A673 (cell line): ENCODE measurements at regions not wholly inside any gene's neighbourhood (a gene's known extent, or its start where the extent isn't known, plus 50 kb on each side); places are given as distances from the start of the nearest gene placed in this dataset.

ENCODE experiments used
- BruUV-seq: library from RNA; stranded (reverse); fragments of 400-500 nt; replicated peaks from 2 replicates; lab custom pipeline; 2021; lab: Mats Ljungman, UMichigan
- CTCF ChIA-PET: fragments of 300-600 bp; sonication (Branson Sonifier 250); formaldehyde crosslinking; loops from one replicate; lab custom pipeline; 2022; ENCODE audit warnings: antibody characterized with exemption; lab: Charles Lee
- POLR2A ChIA-PET: fragments of 300-600 bp; sonication (Branson Sonifier 250); formaldehyde crosslinking; loops from one replicate; lab custom pipeline; 2022; ENCODE audit warnings: antibody characterized with exemption; ENCODE audit not compliant: low non-redundant PET; lab: Charles Lee
- DNase-seq: peaks from one replicate; pipeline ENCODE4 v3.0.0-alpha.2; 2015; ENCODE audit warnings: low spot score
- H3K27ac ChIP-seq: fragments of 200-600 bp; sonication (generic); 2 replicates; pipeline ENCODE4 v1.5.1; 2016; ENCODE audit warnings: mixed run types, low read depth, mild to moderate bottlenecking, mixed read lengths, antibody characterized with exemption, low read length; ENCODE audit not compliant: poor library complexity, severe bottlenecking
- H3K27me3 ChIP-seq: fragments of 200-600 bp; sonication (generic); replicated peaks from 2 replicates; pipeline ENCODE4 v1.6.1; 2017; ENCODE audit warnings: mixed run types, low read depth, mild to moderate bottlenecking, mixed read lengths, antibody characterized with exemption, low read length; ENCODE audit not compliant: insufficient read depth, poor library complexity
- H3K36me3 ChIP-seq: fragments of 200-600 bp; sonication (generic); 2 replicates; pipeline ENCODE4 v1.6.1; 2016; ENCODE audit warnings: mixed run types, mild to moderate bottlenecking, mixed read lengths, antibody characterized with exemption, low read length; ENCODE audit not compliant: insufficient read depth, poor library complexity, severe bottlenecking
- H3K4me1 ChIP-seq: fragments of 200-600 bp; sonication (generic); 2 replicates; pipeline ENCODE4 v1.6.1; 2017; ENCODE audit warnings: mixed run types, mild to moderate bottlenecking, mixed read lengths, antibody characterized with exemption, low read length; ENCODE audit not compliant: insufficient read depth, poor library complexity, severe bottlenecking
- H3K4me3 ChIP-seq: fragments of 200-600 bp; sonication (generic); 2 replicates; pipeline ENCODE4 v1.5.1; 2016; ENCODE audit warnings: low read depth, mixed run types, mild to moderate bottlenecking, mixed read lengths, low read length; ENCODE audit not compliant: poor library complexity, severe bottlenecking
- H3K9me3 ChIP-seq: fragments of 200-600 bp; sonication (generic); 2 replicates; pipeline ENCODE4 v1.6.1; 2016; ENCODE audit warnings: mixed run types, low read depth, mild to moderate bottlenecking, mixed read lengths, antibody characterized with exemption, low read length; ENCODE audit not compliant: poor library complexity, severe bottlenecking
- CTCF ChIP-seq: fragments of 300-800, 200-600 bp; sonication (generic); conservative IDR thresholded peaks from 2 replicates; pipeline ENCODE4 v1.5.1; 2017; ENCODE audit warnings: low read depth, mild to moderate bottlenecking, antibody characterized with exemption, low read length, moderate library complexity, mixed read lengths
- EZH2 ChIP-seq: fragments of 200-600 bp; sonication (generic); IDR thresholded peaks from 2 replicates; pipeline ENCODE4 v1.6.1; 2017; ENCODE audit warnings: borderline replicate concordance, low read depth, mild to moderate bottlenecking, mixed read lengths, antibody characterized with exemption, low read length; ENCODE audit not compliant: poor library complexity, severe bottlenecking
- intact Hi-C: fragments of 100-400 bp; cut with micrococcal nuclease; formaldehyde crosslinking; loops from one replicate; pipeline ENCODE4 v1.10.0; 2022; ENCODE audit not compliant: unreplicated experiment

- CTCF ChIA-PET: no interaction called here
- no peaks in the 10 kb centered on the region for H3K36me3 ChIP-seq
These were observed 1005.9 kb downstream of the BRD1 start for GRCh38 chr22:48821727-48822126.

GRCh38 chr22:48821346-48821690 lies 1006.4 kb downstream of the BRD1 start:
- ChIA-PET POLR2A (no interaction called here), CTCF (no interaction called here)
- Histone ChIP-seq H3K36me3 (no peaks in the 10 kb centered on the region), H3K9me3 (no peaks in the 10 kb centered on the region), H3K27ac (no peak overlapping the region), H3K4me3 (no peak overlapping the region), H3K4me1 (peaks cover 13% of the 10 kb centered on the region), H3K27me3 (no peaks in the 10 kb centered on the region)
- TF ChIP-seq CTCF (no peak), EZH2 (no peak)
- intact Hi-C loops: no loop called here
- no TSS peak for BruUV-seq
- no peak for DNase-seq

More at GRCh38 chr22:48821727-48822126, 1005.9 kb downstream of the BRD1 start:
- no TSS peak for BruUV-seq
- Histone ChIP-seq H3K27ac (no peak overlapping the region), H3K27me3 (no peaks in the 10 kb centered on the region), H3K9me3 (no peaks in the 10 kb centered on the region), H3K4me3 (no peak overlapping the region), H3K4me1 (peaks cover 13% of the 10 kb centered on the region)
- POLR2A ChIA-PET: no interaction called here
- intact Hi-C loops: no loop called here
- DNase-seq: no peak
- TF ChIP-seq CTCF: no peak
- TF ChIP-seq EZH2: no peak

- BruUV-seq: no TSS peak
- no peak for TF ChIP-seq CTCF
- H3K4me1 ChIP-seq: peaks cover 13% of the 10 kb centered on the region
- H3K27me3 ChIP-seq: no peaks in the 10 kb centered on the region
- H3K27ac ChIP-seq: no peak overlapping the region
- CTCF ChIA-PET: no interaction called here
- intact Hi-C loops: no loop called here
- H3K9me3 ChIP-seq: no peaks in the 10 kb centered on the region
- no peak for DNase-seq
- no peaks in the 10 kb centered on the region for H3K36me3 ChIP-seq
- no peak overlapping the region for H3K4me3 ChIP-seq
- POLR2A ChIA-PET: no interaction called here
These were observed 1007.0 kb downstream of the BRD1 start for GRCh38 chr22:48820481-48821345.
